GM18505 (cell line): ENCODE measurements at regions not wholly inside any gene's neighbourhood (a gene's known extent, or its start where the extent isn't known, plus 50 kb on each side); places are given as distances from the start of the nearest gene placed in this dataset.

ENCODE experiments used
- ATAC-seq: cut with Tn5 transposase; IDR thresholded peaks from one replicate; pipeline ENCODE4 v1.9.1; 2021; ENCODE audit not compliant: unreplicated experiment
- POLR2A ChIP-seq: IDR thresholded peaks from 4 replicates; pipeline ENCODE4 v1.6.1; 2011; ENCODE audit warnings: borderline replicate concordance; ENCODE audit not compliant: insufficient read depth, insufficient read length; ENCODE audit errors: extremely low read depth

DNA sequence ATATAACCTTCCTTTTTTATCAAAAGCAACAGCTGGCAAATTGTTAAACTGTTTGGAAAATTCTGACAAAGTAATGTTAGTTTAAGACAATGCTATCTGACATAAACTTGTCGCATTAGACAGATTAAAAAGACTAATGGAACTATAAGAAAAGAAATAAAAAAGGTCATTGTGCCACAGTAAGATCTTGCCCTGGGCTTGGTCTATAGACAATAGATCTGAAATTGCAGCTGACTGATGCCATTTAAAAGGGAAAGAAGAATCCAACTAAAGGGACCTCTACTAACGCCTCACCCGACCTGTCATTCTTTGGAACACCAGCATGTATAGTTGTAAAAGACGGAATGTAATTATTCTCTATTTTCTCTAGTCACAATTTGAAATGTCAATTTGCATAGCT, 644.4 kb upstream of the GRAMD2B start:
- no peak for TF ChIP-seq POLR2A
- no peak for ATAC-seq

DNA sequence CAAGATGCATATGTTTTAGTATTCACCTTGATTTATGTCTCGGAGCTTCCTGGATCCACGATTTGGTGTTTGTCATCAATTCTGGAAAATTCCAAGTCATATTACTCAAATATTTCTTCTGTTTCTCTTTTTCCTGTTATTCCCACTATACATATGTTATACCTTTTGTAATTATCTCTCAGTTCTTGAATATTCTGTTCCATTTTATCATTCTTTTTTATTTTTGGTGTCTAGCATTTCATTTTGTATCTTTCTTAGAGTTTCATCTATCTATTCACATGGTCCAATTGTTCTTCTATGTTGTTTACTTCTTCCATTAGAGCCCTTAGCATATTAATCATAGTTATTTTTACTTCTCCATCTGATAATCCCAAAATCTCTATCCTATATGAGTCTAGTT, 637.8 kb upstream of the GRAMD2B start:
- no peak for TF ChIP-seq POLR2A
- ATAC-seq: no peak

DNA sequence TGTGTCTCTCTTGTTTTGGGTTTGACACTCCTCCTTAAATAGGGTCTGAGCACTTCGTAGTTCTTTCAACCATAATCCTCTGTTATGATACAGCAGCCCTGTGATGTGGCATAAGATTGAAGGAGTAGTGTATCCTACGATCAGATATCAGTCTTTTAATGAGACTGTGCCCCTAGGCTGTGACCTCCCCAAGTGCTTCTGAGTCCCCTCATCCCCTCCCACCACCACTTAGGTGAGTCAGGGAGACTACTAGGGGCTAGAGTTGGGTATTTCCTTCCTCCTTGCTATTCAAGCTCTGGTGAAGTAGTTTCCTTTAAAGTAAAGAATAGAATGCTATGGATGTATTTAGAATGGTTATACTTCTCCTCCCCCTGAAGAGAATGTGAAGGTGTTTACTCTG, 637.2 kb upstream of the GRAMD2B start:
- no peak for ATAC-seq

DNA sequence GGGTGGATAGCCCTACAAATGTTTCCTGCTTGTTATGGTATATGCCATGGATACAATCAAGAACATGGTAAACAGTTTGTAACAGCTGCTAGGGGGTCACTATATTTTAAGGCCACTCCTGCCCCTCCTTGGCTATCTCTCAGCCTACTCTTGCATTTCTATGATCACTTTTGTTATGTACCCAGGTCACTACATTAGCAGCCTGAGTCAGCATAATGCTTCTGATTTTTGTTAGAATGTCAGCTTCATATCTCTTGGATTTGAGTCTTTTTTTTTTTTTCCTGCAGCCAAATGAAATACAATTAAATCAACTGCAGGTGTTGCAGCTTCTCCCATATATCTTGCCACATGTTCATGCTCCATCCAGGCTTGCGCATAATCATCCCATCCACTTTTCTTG, 629.7 kb upstream of the GRAMD2B start:
- TF ChIP-seq POLR2A: no peak
- no peak for ATAC-seq

More for the DNA sequence above, 637.2 kb upstream of the GRAMD2B start:
- no peak for TF ChIP-seq POLR2A

DNA sequence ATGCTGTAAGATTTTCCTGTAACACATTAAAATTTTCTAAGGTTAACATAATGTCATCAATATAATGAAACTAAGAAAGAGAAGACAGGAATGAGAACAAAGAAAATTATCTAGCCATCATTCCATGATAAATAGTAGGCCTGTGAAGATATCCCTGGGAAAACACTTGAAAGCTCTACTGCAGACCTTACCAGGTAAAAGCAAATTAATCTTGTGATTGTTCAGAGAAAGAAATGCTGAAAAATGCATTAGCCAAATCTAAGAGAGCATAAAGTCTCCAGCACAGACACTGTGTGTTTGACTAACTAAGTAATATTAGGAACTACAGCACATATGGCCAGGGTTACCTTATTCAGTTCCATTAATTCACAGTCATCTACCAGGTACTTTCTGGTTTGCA, 628.3 kb upstream of the GRAMD2B start:
- no peak for ATAC-seq
- TF ChIP-seq POLR2A: no peak

DNA sequence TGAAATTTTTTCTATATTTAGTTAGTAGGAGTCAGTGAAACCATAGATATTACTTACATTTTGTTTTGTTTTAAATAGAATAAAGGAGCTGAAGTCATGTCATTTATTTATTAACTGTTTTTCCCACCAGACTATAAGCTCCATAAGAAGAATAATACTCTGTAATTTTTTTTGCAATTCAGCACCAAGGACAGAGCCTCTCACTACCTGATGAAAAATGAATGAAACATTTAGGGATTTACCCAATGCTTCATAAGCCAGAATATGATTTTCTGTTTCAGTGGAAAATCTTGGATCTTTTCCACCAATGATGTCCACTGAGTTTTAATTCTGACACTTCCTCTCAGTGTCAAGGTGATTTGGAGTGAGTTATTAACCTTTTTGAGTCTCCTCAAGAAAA, 624.9 kb upstream of the GRAMD2B start:
- no peak for ATAC-seq
- TF ChIP-seq POLR2A: no peak

DNA sequence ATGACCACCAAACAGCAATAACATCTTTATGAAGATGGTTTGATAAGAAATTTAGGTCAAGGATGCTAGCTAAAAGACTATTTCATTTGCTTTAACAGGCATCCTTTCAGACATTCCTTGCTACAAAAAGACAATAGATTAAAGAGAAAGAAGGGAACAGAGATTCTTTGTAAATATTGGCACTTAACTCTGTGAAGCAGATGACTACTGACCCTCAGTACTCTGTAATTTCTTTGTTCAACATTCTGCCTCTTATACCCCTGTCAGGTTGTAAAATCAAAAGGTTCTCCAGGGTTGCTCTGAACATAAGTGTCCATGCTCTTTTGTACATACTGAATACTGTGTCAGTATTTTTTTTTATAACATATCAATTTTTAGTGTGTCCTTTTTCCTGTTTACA, 610.6 kb upstream of the GRAMD2B start:
- no peak for ATAC-seq
- TF ChIP-seq POLR2A: no peak

DNA sequence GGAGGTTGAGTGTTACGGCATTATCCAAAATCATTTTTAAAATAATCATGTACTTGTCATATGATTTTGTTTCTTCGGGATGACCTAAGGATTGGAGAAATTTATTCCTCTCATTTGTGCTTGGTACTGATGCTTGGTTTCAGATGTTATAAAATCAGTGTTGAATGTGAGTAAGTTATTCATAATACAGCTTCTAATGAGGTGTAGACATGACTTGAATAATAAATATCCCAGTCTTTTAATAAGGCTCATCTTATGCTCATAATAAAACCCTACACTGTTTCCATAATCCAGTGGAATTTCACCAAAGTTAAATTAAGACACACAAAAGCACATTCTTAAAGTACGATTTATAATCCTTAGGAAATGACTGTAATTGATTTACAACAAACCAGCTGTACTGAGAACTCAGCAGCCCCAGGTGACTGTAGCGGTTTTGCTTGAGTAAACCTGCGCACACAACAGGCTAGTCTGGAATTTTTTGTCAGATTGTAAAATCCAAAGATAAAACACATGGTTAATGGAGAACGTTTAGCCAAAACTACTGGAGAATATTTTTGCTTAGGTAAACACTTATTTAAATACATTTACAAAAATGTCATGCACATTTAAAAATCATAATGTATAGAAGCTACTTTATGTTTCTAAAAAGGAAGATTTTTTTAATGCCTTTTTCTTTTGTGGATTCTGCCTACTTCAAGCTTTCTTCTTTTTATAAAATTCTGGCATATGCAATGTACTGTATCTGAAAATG, 609.8 kb upstream of the GRAMD2B start:
- no peak for TF ChIP-seq POLR2A

DNA sequence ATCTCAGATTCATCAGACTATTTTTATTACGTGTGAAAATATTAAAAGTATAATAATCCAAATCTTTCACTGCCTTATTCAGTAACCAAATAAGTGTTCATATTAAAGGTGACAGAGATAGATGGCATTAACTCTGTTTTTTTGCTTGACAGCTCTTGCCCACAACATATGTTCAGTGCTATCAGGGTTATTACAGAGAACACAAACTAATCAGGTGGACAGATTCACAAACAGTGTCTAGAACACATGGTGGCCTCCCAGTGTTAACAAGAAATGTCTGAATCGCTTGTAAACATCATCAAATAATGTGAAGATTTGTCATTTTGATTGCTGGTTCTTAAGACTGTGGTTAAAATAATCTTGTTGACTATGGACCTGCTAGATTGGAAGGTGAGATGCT, 609.1 kb upstream of the GRAMD2B start:
- ATAC-seq: no peak
- no peak for TF ChIP-seq POLR2A

More for the DNA sequence above, 609.8 kb upstream of the GRAMD2B start:
- ATAC-seq: no peak

DNA sequence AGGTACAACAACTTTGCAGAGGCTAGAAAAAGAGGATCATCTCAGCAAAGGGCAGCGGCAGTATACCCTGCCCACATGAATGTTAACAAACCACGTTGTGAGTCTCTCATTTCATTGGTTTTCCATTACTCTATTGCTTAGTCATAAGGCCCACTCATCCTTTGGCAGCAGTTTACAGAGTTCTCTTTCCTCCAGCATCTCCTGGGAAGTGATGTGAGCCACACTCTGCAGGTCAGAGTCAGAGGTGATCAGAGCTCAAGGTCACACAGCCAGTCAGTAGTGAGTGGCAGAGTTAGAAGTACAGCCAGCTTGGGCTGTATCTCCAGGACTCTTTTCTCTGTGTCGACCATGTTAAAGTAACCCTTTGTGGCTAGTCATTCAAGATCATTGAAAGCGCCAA, 599.6 kb upstream of the GRAMD2B start:
- ATAC-seq: no peak
- no peak for TF ChIP-seq POLR2A

DNA sequence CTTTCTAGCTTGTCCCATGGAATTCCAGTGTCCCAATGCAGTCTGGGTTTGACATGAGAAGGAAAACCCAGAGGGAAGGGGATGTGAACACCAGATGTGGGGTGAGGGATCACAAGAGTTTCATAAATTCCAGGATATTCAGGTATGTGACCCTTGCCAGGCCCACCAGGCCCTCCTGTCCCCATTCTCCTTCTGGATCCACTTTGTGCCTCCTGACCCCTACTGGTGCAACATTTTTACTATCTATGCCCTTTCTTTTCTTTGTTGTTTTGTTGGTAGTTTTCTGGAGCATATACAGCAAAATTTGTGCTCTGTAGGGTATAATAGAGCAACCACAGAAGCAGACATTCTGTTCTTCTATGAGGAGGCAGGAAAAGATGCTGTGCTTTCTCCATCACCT, 597.0 kb upstream of the GRAMD2B start:
- no peak for ATAC-seq
- TF ChIP-seq POLR2A: no peak

DNA sequence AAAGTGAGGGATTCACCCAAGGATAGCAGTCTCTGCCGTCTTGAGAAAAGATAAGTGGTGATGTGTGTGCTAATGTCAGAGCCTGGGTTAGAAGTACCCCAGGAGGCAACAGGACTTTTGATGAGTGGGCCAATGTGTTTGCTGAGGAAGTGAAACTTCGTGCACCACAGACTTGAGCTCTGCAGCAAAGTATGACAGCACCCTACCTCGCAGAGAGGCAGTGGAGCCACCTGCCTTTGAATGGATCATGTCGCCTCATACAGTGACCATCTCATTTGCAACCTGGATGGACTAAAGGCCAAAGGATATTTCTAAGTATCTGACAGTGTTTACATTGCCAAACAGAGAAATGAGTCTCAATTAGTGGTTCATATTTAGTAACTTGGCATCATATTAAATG, 593.9 kb upstream of the GRAMD2B start:
- peak; percentile 93 for ATAC-seq
- TF ChIP-seq POLR2A: no peak

DNA sequence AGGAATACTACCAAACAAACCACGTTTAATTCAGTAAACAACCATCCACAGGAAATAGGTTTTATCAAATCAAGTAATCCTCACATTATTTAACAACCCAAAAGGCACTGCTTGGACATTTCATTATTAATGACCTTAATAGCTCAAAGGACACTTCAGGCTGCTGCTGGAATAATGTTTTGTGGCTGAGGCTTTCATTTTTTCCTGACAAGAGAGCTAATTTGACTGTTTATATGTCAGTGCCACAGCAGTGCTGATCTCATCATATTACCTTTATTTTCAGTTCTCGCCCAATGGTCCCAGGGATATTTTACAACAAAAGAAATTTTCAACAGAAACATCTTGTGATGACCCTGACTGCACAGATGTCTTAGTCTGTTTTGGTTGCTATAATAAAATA, 589.8 kb upstream of the GRAMD2B start:
- no peak for ATAC-seq

DNA sequence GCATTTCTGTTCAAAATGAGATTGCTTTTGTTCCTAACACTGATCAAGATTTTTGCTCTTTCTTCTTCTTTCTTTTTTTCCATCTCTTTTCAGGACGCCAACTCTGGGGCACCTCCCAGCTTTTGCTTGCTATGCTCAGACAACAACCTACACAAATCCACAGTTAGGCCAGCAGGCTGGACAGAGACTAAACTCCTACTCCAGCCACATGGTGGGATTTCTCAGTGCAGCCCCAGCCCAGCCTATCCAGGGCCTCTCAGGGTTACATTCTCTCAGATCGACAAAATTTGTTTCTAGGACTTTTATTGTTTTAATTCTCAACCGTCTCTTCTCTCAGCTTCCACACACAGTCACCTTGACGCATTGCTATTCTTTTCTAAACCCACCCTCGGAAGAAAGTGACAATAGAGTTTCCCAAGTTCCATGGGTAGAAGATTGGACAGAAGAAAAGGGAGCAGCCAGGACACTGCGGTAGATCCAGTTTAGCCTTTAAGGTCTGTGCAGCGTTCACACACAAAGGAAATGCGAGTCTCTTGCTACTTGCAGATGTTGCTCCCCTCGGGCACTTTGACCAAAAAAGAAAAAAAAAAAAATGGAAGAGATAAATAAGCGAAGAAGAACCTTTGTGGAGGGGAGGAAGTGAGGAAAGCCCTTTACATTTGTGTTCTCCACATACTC, 588.6 kb upstream of the GRAMD2B start:
- no peak for TF ChIP-seq POLR2A
- no peak for ATAC-seq

More for the DNA sequence above, 589.8 kb upstream of the GRAMD2B start:
- TF ChIP-seq POLR2A: no peak
